Omental fat pad (tissue), 3 donors: ENCODE measurements at regions not wholly inside any gene's neighbourhood (a gene's known extent, or its start where the extent isn't known, plus 50 kb on each side); places are given as distances from the start of the nearest gene placed in this dataset.

Experiments
- ATAC-seq: fragments of 150-250 bp; one replicate; pipeline ENCODE4 v1.9.1; 2016; ENCODE audit warnings: mild to moderate bottlenecking, moderate library complexity; ENCODE audit not compliant: low FRiP score
- DNase-seq: peaks from one replicate; pipeline ENCODE4 v3.0.0-alpha.2; 2019; ENCODE audit warnings: low spot score
- CTCF ChIP-seq, 3 donors: fragments of 450-650 bp; IDR thresholded peaks; one replicate each; pipeline ENCODE4 v1.5.1; 2016 to 2017; ENCODE audit warnings: antibody characterized with exemption in 3 of 3, mild to moderate bottlenecking in 3 of 3, moderate library complexity in 2 of 3

GRCh38 chr20:51298141-51298749 is 244.3 kb downstream of the NFATC2 start:
- no peak for TF ChIP-seq CTCF (IDR thresholded peaks at IDR 0.05)
- no peak for ATAC-seq
- no peak for DNase-seq

- no peak for TF ChIP-seq CTCF (IDR thresholded peaks at IDR 0.05)
- ATAC-seq = no peak
- no peak for DNase-seq
Measured at GRCh38 chr20:51287628-51288413, 254.7 kb downstream of the NFATC2 start.

DNA sequence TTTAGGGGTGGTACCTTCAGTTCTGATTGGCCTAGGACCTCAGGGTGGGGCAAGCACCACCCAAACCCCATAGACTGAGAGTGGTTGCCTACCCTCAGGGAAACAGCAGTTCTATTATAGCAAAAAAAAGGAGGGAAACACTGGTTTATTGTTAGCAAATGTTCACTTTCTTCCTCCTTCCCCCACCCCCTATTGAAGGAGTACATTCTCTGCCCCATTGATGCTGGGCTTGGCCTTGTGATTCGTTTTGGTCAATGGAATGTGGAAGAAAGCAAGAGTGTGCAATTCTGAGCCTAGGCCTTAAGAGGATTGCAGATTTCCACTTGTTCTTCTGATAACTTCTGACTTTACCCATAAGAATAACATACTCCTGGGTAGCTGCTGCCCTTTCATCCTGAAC is 255.8 kb downstream of the NFATC2 start:
- no peak for DNase-seq
- no peak for ATAC-seq
- TF ChIP-seq CTCF (IDR thresholded peaks at IDR 0.05) = no peak

DNA sequence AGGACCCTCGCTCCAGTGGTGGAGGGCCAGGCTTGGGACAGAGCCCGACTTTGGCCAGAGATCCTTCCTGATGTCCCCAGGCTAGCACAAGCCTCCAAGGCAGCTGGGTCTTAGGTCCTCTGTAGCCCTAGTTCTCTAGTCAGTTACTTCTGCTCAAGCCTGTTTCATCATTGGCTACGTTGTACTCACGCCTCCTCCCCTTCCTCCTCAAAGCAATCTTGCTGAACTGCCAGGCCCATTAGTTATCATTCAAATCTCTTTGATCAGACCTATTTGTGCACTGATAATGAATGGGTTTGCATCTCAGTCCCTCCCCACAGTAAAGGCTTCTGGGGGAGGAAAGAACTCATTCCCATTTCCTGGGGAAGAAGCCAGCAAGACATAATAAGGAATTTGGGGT is 256.8 kb downstream of the NFATC2 start:
- ATAC-seq = peak; percentile 55

DNA sequence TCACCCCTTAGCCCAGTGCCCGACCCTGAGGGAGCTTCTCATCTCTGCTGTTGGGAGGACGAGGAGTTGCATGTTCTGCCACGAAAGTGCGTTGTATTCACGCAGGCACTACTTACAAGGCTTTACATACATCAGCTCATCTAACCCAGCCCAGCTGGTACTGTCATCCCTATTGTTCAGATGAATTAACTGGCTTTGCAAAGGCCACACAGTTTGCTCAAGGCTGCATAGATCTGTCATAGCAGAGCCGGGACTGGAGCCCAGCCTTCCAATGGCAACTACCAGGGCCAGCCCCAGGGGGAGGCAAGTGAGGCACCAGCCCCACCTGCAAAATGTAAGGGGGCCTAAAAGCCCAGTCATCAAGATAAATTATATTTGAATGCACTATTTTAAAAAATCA is 257.6 kb downstream of the NFATC2 start:
- TF ChIP-seq CTCF (IDR thresholded peaks at IDR 0.05) = no peak
- no peak for ATAC-seq
- DNase-seq = no peak

More for the DNA sequence above, 256.8 kb downstream of the NFATC2 start:
- TF ChIP-seq CTCF (IDR thresholded peaks at IDR 0.05) = no peak
- no peak for DNase-seq

DNA sequence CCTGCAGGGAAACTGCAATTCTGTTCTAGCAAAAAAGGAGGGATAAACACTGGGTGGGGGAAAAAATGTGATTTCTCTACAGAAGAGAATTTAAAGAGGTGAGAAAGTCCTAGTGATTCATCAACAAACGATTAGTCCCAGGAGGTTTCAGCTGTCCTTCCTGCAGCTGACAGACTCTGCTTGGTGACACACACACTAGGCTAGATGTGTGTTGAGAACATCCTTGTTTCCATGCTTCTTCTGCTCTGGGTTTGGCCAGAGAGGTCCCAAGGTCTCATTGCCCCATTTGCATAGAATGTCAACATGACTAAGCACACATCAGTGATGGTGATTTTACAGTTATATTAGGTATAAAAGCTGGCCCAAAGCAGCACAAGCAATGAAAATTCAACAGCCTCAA is 258.3 kb downstream of the NFATC2 start:
- TF ChIP-seq CTCF (IDR thresholded peaks at IDR 0.05) = no peak

GRCh38 chr20:51281521-51281920 is 258.6 kb upstream of the KCNG1 start:
- no peak for DNase-seq
- no peak for TF ChIP-seq CTCF (IDR thresholded peaks at IDR 0.05)
- ATAC-seq = no peak

More for the DNA sequence above, 258.3 kb downstream of the NFATC2 start:
- no peak for ATAC-seq
- no peak for DNase-seq
